DOHH2 (cell line): ENCODE measurements at regions not wholly inside any gene's neighbourhood (a gene's known extent, or its start where the extent isn't known, plus 50 kb on each side); places are given as distances from the start of the nearest gene placed in this dataset.
A peak's percentile ranks its signal among the peaks of the same experiment; 100 is the strongest.

ENCODE experiments used
- H3F3A ChIP-seq: fragments of 200-600 bp; sonication (generic), shearing (Covaris generic); 2 replicates; pipeline ENCODE4 v1.6.0; 2016; ENCODE audit warnings: antibody characterized with exemption, mild to moderate bottlenecking; ENCODE audit not compliant: control insufficient read depth, insufficient read depth
- H3K27ac ChIP-seq: fragments of 200-600 bp; sonication (generic); 2 replicates; pipeline ENCODE4 v1.5.1; 2014; ENCODE audit warnings: low read depth, mild to moderate bottlenecking, low read length, moderate library complexity
- H3K27me3 ChIP-seq: fragments of 200-600 bp; sonication (generic); 2 replicates; pipeline ENCODE4 v1.6.1; 2014; ENCODE audit warnings: mild to moderate bottlenecking, low read length, mixed read lengths; ENCODE audit not compliant: control insufficient read depth
- H3K36me3 ChIP-seq: fragments of 200-600 bp; sonication (generic); 2 replicates; pipeline ENCODE4 v1.6.1; 2014; ENCODE audit warnings: mild to moderate bottlenecking, low read length, moderate library complexity, mixed read lengths; ENCODE audit not compliant: control insufficient read depth
- H3K4me1 ChIP-seq: fragments of 200-600 bp; sonication (generic); 2 replicates; pipeline ENCODE4 v1.6.1; 2014; ENCODE audit warnings: mild to moderate bottlenecking, low read length, mixed read lengths; ENCODE audit not compliant: control insufficient read depth
- H3K4me2 ChIP-seq: fragments of 200-600 bp; sonication (generic); 2 replicates; pipeline ENCODE4 v1.6.0; 2014; ENCODE audit warnings: mild to moderate bottlenecking, low read length, moderate library complexity
- H3K4me3 ChIP-seq: fragments of 200-600 bp; sonication (generic); 2 replicates; pipeline ENCODE4 v1.5.1; 2014; ENCODE audit warnings: mild to moderate bottlenecking, low read length, mixed read lengths
- H3K79me2 ChIP-seq: fragments of 200-600 bp; sonication (generic); 2 replicates; pipeline ENCODE4 v1.6.1; 2014; ENCODE audit warnings: mild to moderate bottlenecking, low read length, mixed read lengths; ENCODE audit not compliant: control insufficient read depth
- H3K9me2 ChIP-seq: fragments of 200-600 bp; sonication (generic); replicated peaks from 2 replicates; pipeline ENCODE4 v1.6.1; 2014; ENCODE audit warnings: mild to moderate bottlenecking, low read length, mixed read lengths; ENCODE audit not compliant: control insufficient read depth
- H3K9me3 ChIP-seq: fragments of 200-600 bp; sonication (generic); 2 replicates; pipeline ENCODE4 v1.6.1; 2014; ENCODE audit warnings: antibody characterized with exemption, low read length, mixed read lengths; ENCODE audit not compliant: control insufficient read depth, insufficient read depth
- H4K20me1 ChIP-seq: fragments of 200-600 bp; sonication (generic); 2 replicates; pipeline ENCODE4 v1.6.0; 2014; ENCODE audit warnings: low read depth, mild to moderate bottlenecking, antibody characterized with exemption, low read length, moderate library complexity; ENCODE audit not compliant: control insufficient read depth, insufficient read depth
- EZH2phosphoT487 ChIP-seq: fragments of 200-600 bp; sonication (generic); IDR thresholded peaks from 2 replicates; pipeline ENCODE4 v1.6.1; 2017; ENCODE audit warnings: borderline replicate concordance, mild to moderate bottlenecking, antibody characterized with exemption, low read length, moderate library complexity, mixed read lengths
- TF ChIP-seq, protein P1 (sequence below): fragments of 200-600 bp; sonication (generic); IDR thresholded peaks from one replicate; pipeline ENCODE4 v1.5.1; 2014; ENCODE audit warnings: antibody characterized with exemption, mild to moderate bottlenecking, low read depth, low read length; ENCODE audit not compliant: poor library complexity, severe bottlenecking

DNA sequence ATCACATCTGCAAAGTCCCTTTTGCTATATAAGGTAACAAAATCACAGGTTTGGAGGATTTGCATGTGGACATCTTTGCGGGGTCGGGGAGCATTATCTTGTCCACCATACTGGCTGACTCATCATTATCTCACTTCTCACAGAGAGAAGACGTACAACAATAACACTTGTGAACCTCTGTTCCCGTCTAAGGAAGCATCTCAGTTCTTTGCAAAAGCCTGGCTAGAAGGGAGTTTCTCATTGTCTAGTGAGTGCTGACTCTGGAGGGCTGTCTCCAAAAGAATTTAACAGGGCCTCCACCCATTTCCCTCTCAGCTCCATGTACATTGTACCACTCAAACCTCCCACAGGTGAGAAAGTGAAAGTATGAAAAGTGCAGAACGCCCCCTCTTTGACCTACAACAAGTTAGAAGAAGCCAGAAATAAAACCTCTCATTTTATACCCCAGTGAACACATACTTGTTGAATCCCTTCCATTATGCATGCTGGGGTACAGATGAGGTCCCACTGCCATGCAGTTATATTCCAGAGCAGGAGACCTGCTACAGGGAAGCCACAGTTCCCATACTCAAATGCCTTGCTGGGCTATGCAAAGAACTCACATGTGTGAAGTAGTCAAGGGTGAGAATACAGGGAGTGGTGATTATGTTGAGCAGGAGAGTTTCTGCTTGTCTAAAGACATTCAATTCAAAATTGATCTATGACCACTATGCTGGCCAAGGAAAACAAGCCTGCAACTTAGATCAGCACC, 121.7 kb upstream of the PRDX6 start:
- Histone ChIP-seq H3F3A (0 out of 2 replicates have a peak, but pooled peaks cover 2% of the 10 kb centered on the region), H3K9me3 (peaks cover 16% of the 10 kb centered on the region; the same call in 1 of the 2 replicates), H4K20me1 (no peaks in the 10 kb centered on the region), H3K9me2 (no peaks in the 10 kb centered on the region), H3K79me2 (no peaks in the 10 kb centered on the region), H3K36me3 (no peaks in the 10 kb centered on the region), H3K27me3 (no peaks in the 10 kb centered on the region), H3K27ac (no peak overlapping the region), H3K4me3 (no peak overlapping the region), H3K4me2 (peak overlapping the region; percentile 22), H3K4me1 (peaks cover 24% of the 10 kb centered on the region)
- TF ChIP-seq, protein P1, sequence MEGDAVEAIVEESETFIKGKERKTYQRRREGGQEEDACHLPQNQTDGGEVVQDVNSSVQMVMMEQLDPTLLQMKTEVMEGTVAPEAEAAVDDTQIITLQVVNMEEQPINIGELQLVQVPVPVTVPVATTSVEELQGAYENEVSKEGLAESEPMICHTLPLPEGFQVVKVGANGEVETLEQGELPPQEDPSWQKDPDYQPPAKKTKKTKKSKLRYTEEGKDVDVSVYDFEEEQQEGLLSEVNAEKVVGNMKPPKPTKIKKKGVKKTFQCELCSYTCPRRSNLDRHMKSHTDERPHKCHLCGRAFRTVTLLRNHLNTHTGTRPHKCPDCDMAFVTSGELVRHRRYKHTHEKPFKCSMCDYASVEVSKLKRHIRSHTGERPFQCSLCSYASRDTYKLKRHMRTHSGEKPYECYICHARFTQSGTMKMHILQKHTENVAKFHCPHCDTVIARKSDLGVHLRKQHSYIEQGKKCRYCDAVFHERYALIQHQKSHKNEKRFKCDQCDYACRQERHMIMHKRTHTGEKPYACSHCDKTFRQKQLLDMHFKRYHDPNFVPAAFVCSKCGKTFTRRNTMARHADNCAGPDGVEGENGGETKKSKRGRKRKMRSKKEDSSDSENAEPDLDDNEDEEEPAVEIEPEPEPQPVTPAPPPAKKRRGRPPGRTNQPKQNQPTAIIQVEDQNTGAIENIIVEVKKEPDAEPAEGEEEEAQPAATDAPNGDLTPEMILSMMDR, result no peak
- TF ChIP-seq EZH2phosphoT487, result no peak

DNA sequence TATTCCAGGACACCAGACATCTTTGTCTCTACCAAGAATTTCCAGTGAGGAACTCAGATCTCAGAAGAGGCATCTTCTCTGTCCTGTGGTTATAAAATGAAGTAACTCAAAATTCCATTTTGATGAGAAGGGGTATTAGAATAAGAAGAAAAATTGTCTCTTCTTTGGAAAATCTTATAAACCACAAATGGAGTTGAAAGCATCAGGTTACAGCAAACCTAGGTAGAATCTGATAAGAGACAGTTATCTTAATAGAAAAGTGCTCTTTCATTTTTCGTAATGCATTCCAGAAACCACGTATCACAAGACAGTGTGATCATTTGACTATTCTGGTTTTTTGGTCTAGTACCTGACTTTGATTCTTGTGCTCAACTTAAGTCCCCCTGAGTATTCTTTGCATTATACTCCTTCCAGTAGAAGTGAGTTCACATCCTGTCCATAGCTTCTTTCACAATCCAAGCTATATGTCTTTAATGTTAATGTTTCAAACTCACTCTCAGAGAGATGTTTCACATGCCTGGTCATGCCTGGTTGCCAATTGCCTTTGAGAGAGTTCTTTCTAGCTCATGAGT, 120.9 kb upstream of the PRDX6 start:
- no peaks in the 10 kb centered on the region for H3K27me3 ChIP-seq
- peaks cover 13% of the 10 kb centered on the region; the same call in 1 of the 2 replicates for H3K9me3 ChIP-seq
- no peaks in the 10 kb centered on the region for H3K9me2 ChIP-seq
- 0 out of 2 replicates have a peak, but pooled peaks cover 3% of the 10 kb centered on the region for H3F3A ChIP-seq
- H3K4me3 ChIP-seq, result no peak overlapping the region
- H3K4me1 ChIP-seq, result peaks cover 26% of the 10 kb centered on the region
- H3K79me2 ChIP-seq, result no peaks in the 10 kb centered on the region
- H3K4me2 ChIP-seq, result no peak overlapping the region
- H3K27ac ChIP-seq, result no peak overlapping the region
- no peak for TF ChIP-seq EZH2phosphoT487
- TF ChIP-seq, protein P1, result no peak
- no peaks in the 10 kb centered on the region for H4K20me1 ChIP-seq
- no peaks in the 10 kb centered on the region for H3K36me3 ChIP-seq

DNA sequence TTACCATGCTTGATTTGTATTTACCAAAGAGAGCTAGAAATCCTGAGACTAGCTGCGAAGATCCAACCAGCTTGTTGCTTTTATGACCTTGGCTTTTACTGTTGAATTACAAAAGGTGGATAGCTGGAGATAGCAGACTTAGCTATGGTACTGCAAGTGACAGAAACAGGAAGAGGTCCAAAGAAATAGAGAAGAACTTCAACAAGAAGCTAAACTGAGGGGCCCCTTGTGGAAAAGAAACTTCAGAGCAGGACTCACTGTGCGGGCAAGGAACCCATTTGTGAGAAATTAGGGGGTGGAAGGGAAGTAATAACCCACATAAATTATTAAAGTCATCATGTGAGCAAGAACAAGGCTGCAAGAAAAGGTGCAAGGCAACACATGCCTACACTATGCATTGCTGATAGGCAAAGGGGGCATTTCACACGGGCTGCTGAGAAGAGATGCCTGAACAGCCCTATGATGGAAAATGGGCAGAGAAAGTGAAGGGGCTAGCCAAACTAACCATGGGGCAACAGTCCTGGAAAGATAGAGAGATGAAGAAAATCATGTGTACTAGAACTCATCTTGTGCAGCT, 116.6 kb upstream of the PRDX6 start:
- H3K9me2 ChIP-seq, result no peaks in the 10 kb centered on the region
- peak overlapping the region; percentile 30 for H3K4me2 ChIP-seq
- TF ChIP-seq, protein P1, result no peak
- no peak for TF ChIP-seq EZH2phosphoT487
- H3K4me1 ChIP-seq, result peaks cover 24% of the 10 kb centered on the region
- 0 out of 2 replicates have a peak, but pooled peaks cover 3% of the 10 kb centered on the region for H3F3A ChIP-seq
- H3K36me3 ChIP-seq, result no peaks in the 10 kb centered on the region
- H3K4me3 ChIP-seq, result peak overlapping the region; percentile 31; the same call in 1 of the 2 replicates
- H3K79me2 ChIP-seq, result no peaks in the 10 kb centered on the region
- no peaks in the 10 kb centered on the region for H4K20me1 ChIP-seq
- no peaks in the 10 kb centered on the region for H3K27me3 ChIP-seq
- no peak overlapping the region for H3K27ac ChIP-seq
- H3K9me3 ChIP-seq, result no peaks in the 10 kb centered on the region
